Astrocyte (in vitro differentiated cells and primary cell): ENCODE measurements at regions not wholly inside any gene's neighbourhood (a gene's known extent, or its start where the extent isn't known, plus 50 kb on each side); places are given as distances from the start of the nearest gene placed in this dataset.

Source experiments
- DNase-seq: peaks from one replicate; pipeline ENCODE4 v3.0.0-alpha.2; 2010; ENCODE audit warnings: low read depth
- FAIRE-seq: peaks from 2 replicates; lab custom pipeline; 2011; peaks lifted over from hg19 to GRCh38; lab: Jason Lieb, UNC
- H2AFZ ChIP-seq: 2 replicates; pipeline ENCODE4 v1.6.0; 2012; ENCODE audit warnings: low read depth, low read length, inconsistent platforms
- H3K27ac ChIP-seq: 2 replicates; pipeline ENCODE4 v1.5.1; 2011; ENCODE audit warnings: low read depth, low read length, inconsistent platforms
- H3K27me3 ChIP-seq: 2 replicates; pipeline ENCODE4 v1.6.0; 2011; ENCODE audit warnings: low read length, inconsistent platforms; ENCODE audit not compliant: insufficient read depth
- H3K36me3 ChIP-seq: 2 replicates; pipeline ENCODE4 v1.5.1; 2011; ENCODE audit warnings: low read length, inconsistent platforms; ENCODE audit not compliant: insufficient read depth
- H3K4me1 ChIP-seq: 2 replicates; pipeline ENCODE4 v1.5.1; 2011; ENCODE audit warnings: low read length, inconsistent platforms; ENCODE audit not compliant: insufficient read depth
- H3K4me2 ChIP-seq: 2 replicates; pipeline ENCODE4 v1.6.0; 2012; ENCODE audit warnings: low read length, inconsistent platforms
- H3K4me3 ChIP-seq: 2 replicates; pipeline ENCODE4 v1.5.1; 2011; ENCODE audit warnings: low read depth, mild to moderate bottlenecking, low read length, inconsistent platforms; ENCODE audit not compliant: insufficient read depth
- H3K79me2 ChIP-seq: 2 replicates; pipeline ENCODE4 v1.6.0; 2012; ENCODE audit warnings: mild to moderate bottlenecking, low read length, inconsistent platforms; ENCODE audit not compliant: insufficient read depth
- H3K9ac ChIP-seq: 2 replicates; pipeline ENCODE4 v1.6.0; 2012; ENCODE audit warnings: mild to moderate bottlenecking, low read length, inconsistent platforms
- H3K9me3 ChIP-seq: 2 replicates; pipeline ENCODE4 v1.5.1; 2012; ENCODE audit warnings: low read depth, mild to moderate bottlenecking, low read length, inconsistent platforms; ENCODE audit not compliant: insufficient read depth
- H4K20me1 ChIP-seq: 2 replicates; pipeline ENCODE4 v1.6.0; 2012; ENCODE audit warnings: low read length, inconsistent platforms; ENCODE audit not compliant: insufficient read depth
- H3K27ac Mint-ChIP-seq: one replicate; pipeline ENCODE4 v1.8.0; 2021; ENCODE audit warnings: mild to moderate bottlenecking, mixed read lengths; ENCODE audit not compliant: unreplicated experiment
- H3K27me3 Mint-ChIP-seq: one replicate; pipeline ENCODE4 v1.8.0; 2021; ENCODE audit warnings: low read depth, mixed read lengths; ENCODE audit not compliant: unreplicated experiment
- H3K36me3 Mint-ChIP-seq: one replicate; pipeline ENCODE4 v1.8.0; 2021; ENCODE audit warnings: low read depth, mixed read lengths; ENCODE audit not compliant: unreplicated experiment
- H3K4me1 Mint-ChIP-seq: one replicate; pipeline ENCODE4 v1.8.0; 2021; ENCODE audit warnings: low read depth, mixed read lengths; ENCODE audit not compliant: unreplicated experiment
- H3K4me3 Mint-ChIP-seq: one replicate; pipeline ENCODE4 v1.8.0; 2021; ENCODE audit warnings: mild to moderate bottlenecking, moderate library complexity, mixed read lengths; ENCODE audit not compliant: unreplicated experiment
- H3K9me3 Mint-ChIP-seq: one replicate; pipeline ENCODE4 v1.8.0; 2021; ENCODE audit warnings: mild to moderate bottlenecking, mixed read lengths; ENCODE audit not compliant: unreplicated experiment
- CTCF ChIP-seq: IDR thresholded peaks from 2 replicates; pipeline ENCODE4 v1.5.1; 2011; ENCODE audit warnings: low read depth, mild to moderate bottlenecking, inconsistent platforms, low read length, moderate library complexity; ENCODE audit not compliant: insufficient read depth
- EZH2 ChIP-seq: IDR thresholded peaks from 2 replicates; pipeline ENCODE4 v1.6.1; 2012; ENCODE audit warnings: mild to moderate bottlenecking, low read length, inconsistent platforms; ENCODE audit not compliant: insufficient read depth

- TF ChIP-seq CTCF (no peak), EZH2 (no peak)
- DNase-seq (no peak), FAIRE-seq (no peak)
- H3K9ac ChIP-seq = no peak overlapping the region
- H3K27ac ChIP-seq = no peak overlapping the region
- no peaks in the 10 kb centered on the region for H3K27me3 Mint-ChIP-seq
- H3K9me3 ChIP-seq = no peaks in the 10 kb centered on the region
- no peak overlapping the region for H3K4me3 Mint-ChIP-seq
- H3K4me1 Mint-ChIP-seq = peaks cover 2% of the 10 kb centered on the region
- H3K4me1 ChIP-seq = no peaks in the 10 kb centered on the region
- H3K36me3 Mint-ChIP-seq = no peaks in the 10 kb centered on the region
- no peak overlapping the region for H3K4me2 ChIP-seq
- H3K79me2 ChIP-seq = no peaks in the 10 kb centered on the region
- no peaks in the 10 kb centered on the region for H3K36me3 ChIP-seq
- no peaks in the 10 kb centered on the region for H3K9me3 Mint-ChIP-seq
- H4K20me1 ChIP-seq = no peaks in the 10 kb centered on the region
- no peak overlapping the region for H2AFZ ChIP-seq
- H3K4me3 ChIP-seq = no peak overlapping the region
- no peaks in the 10 kb centered on the region for H3K27me3 ChIP-seq
- H3K27ac Mint-ChIP-seq = no peak overlapping the region
Measured at GRCh38 chr1:69223156-69223555, 344.6 kb upstream of the LRRC7 start.

GRCh38 chr1:69228501-69228900 is 339.2 kb upstream of the LRRC7 start:
- H3K27me3 ChIP-seq = no peaks in the 10 kb centered on the region
- H3K4me1 ChIP-seq = no peaks in the 10 kb centered on the region
- no peak overlapping the region for H3K9ac ChIP-seq
- Mint-ChIP-seq H3K27ac (no peak overlapping the region), H3K9me3 (no peaks in the 10 kb centered on the region), H3K36me3 (no peaks in the 10 kb centered on the region), H3K27me3 (no peaks in the 10 kb centered on the region), H3K4me1 (no peaks in the 10 kb centered on the region), H3K4me3 (no peak overlapping the region)
- FAIRE-seq = no peak
- no peak overlapping the region for H3K4me3 ChIP-seq
- no peak overlapping the region for H3K27ac ChIP-seq
- H3K79me2 ChIP-seq = no peaks in the 10 kb centered on the region
- no peaks in the 10 kb centered on the region for H3K36me3 ChIP-seq
- TF ChIP-seq EZH2 (no peak), CTCF (no peak)
- H2AFZ ChIP-seq = no peak overlapping the region
- no peaks in the 10 kb centered on the region for H4K20me1 ChIP-seq
- DNase-seq = no peak
- no peaks in the 10 kb centered on the region for H3K9me3 ChIP-seq
- H3K4me2 ChIP-seq = no peak overlapping the region

GRCh38 chr1:69230208-69230607 is 337.5 kb upstream of the LRRC7 start:
- Mint-ChIP-seq H3K36me3 (no peaks in the 10 kb centered on the region), H3K4me3 (no peak overlapping the region)
- no peak for FAIRE-seq

More at GRCh38 chr1:69230208-69230607, 337.5 kb upstream of the LRRC7 start:
- no peak overlapping the region for H2AFZ ChIP-seq
- H3K9me3 ChIP-seq = no peaks in the 10 kb centered on the region
- no peaks in the 10 kb centered on the region for H3K27me3 ChIP-seq
- H3K79me2 ChIP-seq = no peaks in the 10 kb centered on the region
- H3K4me1 ChIP-seq = no peaks in the 10 kb centered on the region
- H3K4me2 ChIP-seq = no peak overlapping the region
- no peak for DNase-seq
- Mint-ChIP-seq H3K9me3 (no peaks in the 10 kb centered on the region), H3K27ac (no peak overlapping the region), H3K27me3 (no peaks in the 10 kb centered on the region), H3K4me1 (no peaks in the 10 kb centered on the region)
- TF ChIP-seq EZH2 (no peak), CTCF (no peak)
- H3K4me3 ChIP-seq = no peak overlapping the region
- no peak overlapping the region for H3K9ac ChIP-seq
- no peak overlapping the region for H3K27ac ChIP-seq
- no peaks in the 10 kb centered on the region for H4K20me1 ChIP-seq
- no peaks in the 10 kb centered on the region for H3K36me3 ChIP-seq
